Neural progenitor cell (in vitro differentiated cells): ENCODE measurements at regions not wholly inside any gene's neighbourhood (a gene's known extent, or its start where the extent isn't known, plus 50 kb on each side); places are given as distances from the start of the nearest gene placed in this dataset.

Source experiments
- DNase-seq: peaks from one replicate; pipeline ENCODE4 v3.0.0-alpha.2; 2016; ENCODE audit warnings: low spot score
- H2AFZ ChIP-seq: fragments of 200-600 bp; sonication (generic); replicated peaks from 2 replicates; pipeline ENCODE4 v1.6.1; 2016; ENCODE audit warnings: antibody characterized with exemption
- H3F3A ChIP-seq: fragments of 200-600 bp; sonication (generic); 2 replicates; pipeline ENCODE4 v1.6.1; 2016; ENCODE audit warnings: antibody characterized with exemption, low read depth
- H3K27ac ChIP-seq: fragments of 200-600 bp; sonication (generic); 2 replicates; pipeline ENCODE4 v1.5.1; 2016; ENCODE audit warnings: mild to moderate bottlenecking
- H3K27me3 ChIP-seq: fragments of 200-600 bp; sonication (generic); 2 replicates; pipeline ENCODE4 v1.6.1; 2016; ENCODE audit warnings: mild to moderate bottlenecking, moderate library complexity
- H3K36me3 ChIP-seq: fragments of 200-600 bp; sonication (generic); 2 replicates; pipeline ENCODE4 v1.5.1; 2016
- H3K4me1 ChIP-seq: fragments of 200-600 bp; sonication (generic); 2 replicates; pipeline ENCODE4 v1.6.1; 2016; ENCODE audit warnings: mixed run types
- H3K4me2 ChIP-seq: fragments of 200-600 bp; sonication (generic); 2 replicates; pipeline ENCODE4 v1.6.1; 2016
- H3K4me3 ChIP-seq: fragments of 200-600 bp; sonication (generic); 2 replicates; pipeline ENCODE4 v1.5.1; 2016
- H3K79me2 ChIP-seq: fragments of 200-600 bp; sonication (generic); 2 replicates; pipeline ENCODE4 v1.6.1; 2016; ENCODE audit warnings: low read depth
- H3K9ac ChIP-seq: fragments of 200-600 bp; sonication (generic); 2 replicates; pipeline ENCODE4 v1.6.1; 2016
- H3K9me3 ChIP-seq: fragments of 200-600 bp; sonication (generic); 2 replicates; pipeline ENCODE4 v1.5.1; 2016; ENCODE audit warnings: low read depth
- H4K20me1 ChIP-seq: fragments of 200-600 bp; sonication (generic); 2 replicates; pipeline ENCODE4 v1.6.1; 2016; ENCODE audit warnings: low read depth
- H3K27ac Mint-ChIP-seq: 3 replicates; pipeline ENCODE4 v1.8.0; 2021; ENCODE audit warnings: mixed read lengths
- H3K27me3 Mint-ChIP-seq: 2 replicates; pipeline ENCODE4 v1.8.0; 2022; ENCODE audit warnings: low read depth, mild to moderate bottlenecking, inconsistent platforms, moderate library complexity, mixed read lengths; ENCODE audit not compliant: insufficient read depth
- H3K36me3 Mint-ChIP-seq: 3 replicates; pipeline ENCODE4 v1.8.0; 2021; ENCODE audit warnings: mixed read lengths
- H3K4me1 Mint-ChIP-seq: 3 replicates; pipeline ENCODE4 v1.8.0; 2021; ENCODE audit warnings: mixed read lengths
- H3K4me3 Mint-ChIP-seq: 3 replicates; pipeline ENCODE4 v1.8.0; 2021; ENCODE audit warnings: mild to moderate bottlenecking, moderate library complexity, mixed read lengths
- H3K9me3 Mint-ChIP-seq: 3 replicates; pipeline ENCODE4 v1.8.0; 2020; ENCODE audit warnings: mixed read lengths
- CTCF ChIP-seq: fragments of 200-600 bp; sonication (generic); IDR thresholded peaks from 2 replicates; pipeline ENCODE4 v1.5.1; 2017; ENCODE audit warnings: antibody characterized with exemption, mild to moderate bottlenecking
- EZH2 ChIP-seq: fragments of 200-600 bp; sonication (generic); IDR thresholded peaks from 2 replicates; pipeline ENCODE4 v1.6.1; 2017; ENCODE audit warnings: antibody characterized with exemption, mild to moderate bottlenecking, moderate library complexity
- EZH2phosphoT487 ChIP-seq: fragments of 200-600 bp; sonication (generic); IDR thresholded peaks from 2 replicates; pipeline ENCODE4 v1.6.1; 2017; ENCODE audit warnings: antibody characterized with exemption

- no peaks in the 10 kb centered on the region for H3K36me3 Mint-ChIP-seq
- Histone ChIP-seq H3K36me3 (no peaks in the 10 kb centered on the region), H3K9me3 (no peaks in the 10 kb centered on the region), H3K4me2 (no peak overlapping the region), H3K4me1 (peaks cover 14% of the 10 kb centered on the region), H3K9ac (no peak overlapping the region), H2AFZ (no peak overlapping the region), H3F3A (no peaks in the 10 kb centered on the region), H3K79me2 (no peaks in the 10 kb centered on the region), H3K4me3 (no peak overlapping the region), H3K27ac (no peak overlapping the region), H3K27me3 (no peaks in the 10 kb centered on the region), H4K20me1 (no peaks in the 10 kb centered on the region)
- H3K27me3 Mint-ChIP-seq = peaks cover 3% of the 10 kb centered on the region
- H3K4me3 Mint-ChIP-seq = no peak overlapping the region
- no peak for TF ChIP-seq EZH2
- no peak for TF ChIP-seq CTCF
- no peak for TF ChIP-seq EZH2phosphoT487
- no peak for DNase-seq
- peaks cover 6% of the 10 kb centered on the region for H3K4me1 Mint-ChIP-seq
- no peak overlapping the region for H3K27ac Mint-ChIP-seq
- no peaks in the 10 kb centered on the region for H3K9me3 Mint-ChIP-seq
Observed at GRCh38 chr5:107289030-107289714, 381.6 kb downstream of the EFNA5 start.

- no peak for DNase-seq
- no peak overlapping the region for H3K4me2 ChIP-seq
- no peak overlapping the region for H3K4me3 Mint-ChIP-seq
- no peaks in the 10 kb centered on the region for H3K36me3 ChIP-seq
- H3K4me3 ChIP-seq = no peak overlapping the region
- H3F3A ChIP-seq = no peaks in the 10 kb centered on the region
- H4K20me1 ChIP-seq = no peaks in the 10 kb centered on the region
- peaks cover 14% of the 10 kb centered on the region for H3K4me1 ChIP-seq
- no peaks in the 10 kb centered on the region for H3K9me3 ChIP-seq
- peaks cover 3% of the 10 kb centered on the region for H3K27me3 Mint-ChIP-seq
- H3K27me3 ChIP-seq = no peaks in the 10 kb centered on the region
- no peak overlapping the region for H3K27ac Mint-ChIP-seq
- H3K4me1 Mint-ChIP-seq = peaks cover 11% of the 10 kb centered on the region
- no peaks in the 10 kb centered on the region for H3K79me2 ChIP-seq
- H3K27ac ChIP-seq = no peak overlapping the region
- H2AFZ ChIP-seq = no peak overlapping the region
- no peaks in the 10 kb centered on the region for H3K9me3 Mint-ChIP-seq
- H3K36me3 Mint-ChIP-seq = no peaks in the 10 kb centered on the region
- H3K9ac ChIP-seq = no peak overlapping the region
- TF ChIP-seq CTCF = no peak
- no peak for TF ChIP-seq EZH2phosphoT487
- no peak for TF ChIP-seq EZH2
Observed at GRCh38 chr5:107286447-107287098, 384.2 kb downstream of the EFNA5 start.

- no peak overlapping the region for H3K27ac Mint-ChIP-seq
- H3K9ac ChIP-seq = no peak overlapping the region
Observed at GRCh38 chr5:107285772-107286171, 385.0 kb downstream of the EFNA5 start.

More at GRCh38 chr5:107285772-107286171, 385.0 kb downstream of the EFNA5 start:
- Mint-ChIP-seq H3K4me3 (no peak overlapping the region), H3K36me3 (no peaks in the 10 kb centered on the region), H3K4me1 (peaks cover 11% of the 10 kb centered on the region), H3K27me3 (peaks cover 3% of the 10 kb centered on the region), H3K9me3 (no peaks in the 10 kb centered on the region)
- H3K27me3 ChIP-seq = no peaks in the 10 kb centered on the region
- H3K36me3 ChIP-seq = no peaks in the 10 kb centered on the region
- H3K4me2 ChIP-seq = no peak overlapping the region
- H3K27ac ChIP-seq = no peak overlapping the region
- no peak for DNase-seq
- TF ChIP-seq CTCF = no peak
- TF ChIP-seq EZH2phosphoT487 = no peak
- TF ChIP-seq EZH2 = no peak
- no peaks in the 10 kb centered on the region for H3K9me3 ChIP-seq
- no peak overlapping the region for H2AFZ ChIP-seq
- H3K4me1 ChIP-seq = peaks cover 14% of the 10 kb centered on the region
- no peaks in the 10 kb centered on the region for H3K79me2 ChIP-seq
- H3K4me3 ChIP-seq = no peak overlapping the region
- H4K20me1 ChIP-seq = no peaks in the 10 kb centered on the region
- H3F3A ChIP-seq = no peaks in the 10 kb centered on the region
